Gastroesophageal sphincter (tissue), 3 donors: ENCODE measurements at regions not wholly inside any gene's neighbourhood (a gene's known extent, or its start where the extent isn't known, plus 50 kb on each side); places are given as distances from the start of the nearest gene placed in this dataset.

Source experiments
- EP300 ChIP-seq: sonication (generic); formaldehyde crosslinking; IDR thresholded peaks from one replicate; pipeline ENCODE4 v1.6.1; 2017; ENCODE audit warnings: antibody characterized with exemption, mild to moderate bottlenecking
- POLR2A ChIP-seq, 2 donors: fragments of 450-650 bp; IDR thresholded peaks; one replicate each; pipeline ENCODE4 v1.6.1; 2017; ENCODE audit warnings: antibody characterized with exemption in 2 of 2, mild to moderate bottlenecking in 2 of 2, moderate library complexity in 1 of 2
- TF ChIP-seq, protein P1 (sequence below), 4 experiments: fragments of 200-600 bp in 2 of 4; fragments of 450-650 bp in 2 of 4; sonication (generic) in 1 of 4; IDR thresholded peaks; one replicate each; pipeline ENCODE4 v1.5.1; 2017 to 2019; ENCODE audit warnings: antibody characterized with exemption in 4 of 4, mild to moderate bottlenecking in 2 of 4, moderate library complexity in 2 of 4

DNA sequence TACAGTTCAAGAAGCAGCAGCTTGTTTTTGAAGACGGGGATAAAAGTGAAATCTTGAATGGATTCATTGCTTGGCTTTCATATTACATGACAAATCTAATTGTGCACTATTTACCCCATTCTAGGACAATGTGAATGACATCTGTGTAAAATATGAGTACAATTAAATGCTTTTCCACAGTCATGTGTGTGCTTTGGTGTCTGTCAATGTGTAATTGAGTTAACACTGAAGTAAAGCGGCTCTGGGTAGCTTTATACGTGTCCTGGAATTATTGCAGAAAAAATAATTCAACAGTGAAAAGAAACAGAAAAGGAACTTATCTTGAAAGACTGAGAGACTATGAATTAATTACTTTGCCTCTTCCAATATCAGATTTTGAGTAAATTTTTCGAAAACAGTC lies 233.5 kb upstream of the HS3ST5 start:
- TF ChIP-seq, protein P1, sequence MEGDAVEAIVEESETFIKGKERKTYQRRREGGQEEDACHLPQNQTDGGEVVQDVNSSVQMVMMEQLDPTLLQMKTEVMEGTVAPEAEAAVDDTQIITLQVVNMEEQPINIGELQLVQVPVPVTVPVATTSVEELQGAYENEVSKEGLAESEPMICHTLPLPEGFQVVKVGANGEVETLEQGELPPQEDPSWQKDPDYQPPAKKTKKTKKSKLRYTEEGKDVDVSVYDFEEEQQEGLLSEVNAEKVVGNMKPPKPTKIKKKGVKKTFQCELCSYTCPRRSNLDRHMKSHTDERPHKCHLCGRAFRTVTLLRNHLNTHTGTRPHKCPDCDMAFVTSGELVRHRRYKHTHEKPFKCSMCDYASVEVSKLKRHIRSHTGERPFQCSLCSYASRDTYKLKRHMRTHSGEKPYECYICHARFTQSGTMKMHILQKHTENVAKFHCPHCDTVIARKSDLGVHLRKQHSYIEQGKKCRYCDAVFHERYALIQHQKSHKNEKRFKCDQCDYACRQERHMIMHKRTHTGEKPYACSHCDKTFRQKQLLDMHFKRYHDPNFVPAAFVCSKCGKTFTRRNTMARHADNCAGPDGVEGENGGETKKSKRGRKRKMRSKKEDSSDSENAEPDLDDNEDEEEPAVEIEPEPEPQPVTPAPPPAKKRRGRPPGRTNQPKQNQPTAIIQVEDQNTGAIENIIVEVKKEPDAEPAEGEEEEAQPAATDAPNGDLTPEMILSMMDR (IDR thresholded peaks at IDR 0.05), result no peak
- TF ChIP-seq EP300, result no peak
- TF ChIP-seq POLR2A (IDR thresholded peaks at IDR 0.05), result no peak
